Karpas-422 (cell line): ENCODE measurements at regions not wholly inside any gene's neighbourhood (a gene's known extent, or its start where the extent isn't known, plus 50 kb on each side); places are given as distances from the start of the nearest gene placed in this dataset.
"Not testable (repeated sequence)": the region's sequence is repeated elsewhere in the genome, so short reads cannot be mapped to it uniquely, and the experiment has no call there.

Source experiments
- DNase-seq: peaks from one replicate; pipeline ENCODE4 v3.0.0-alpha.2; 2015
- H2AFZ ChIP-seq: fragments of 200-600 bp; sonication (generic); 2 replicates; pipeline ENCODE4 v1.6.1; 2014; ENCODE audit warnings: antibody characterized with exemption, low read length, mixed read lengths
- H3K27ac ChIP-seq: fragments of 200-600 bp; sonication (generic); 2 replicates; pipeline ENCODE4 v1.5.1; 2014; ENCODE audit warnings: mild to moderate bottlenecking, low read length, moderate library complexity
- H3K27me3 ChIP-seq: fragments of 200-600 bp; sonication (generic); 2 replicates; pipeline ENCODE4 v1.6.1; 2014; ENCODE audit warnings: low read length, mixed read lengths
- H3K36me3 ChIP-seq: fragments of 200-600 bp; sonication (generic); 2 replicates; pipeline ENCODE4 v1.6.1; 2014; ENCODE audit warnings: low read length, mixed read lengths; ENCODE audit not compliant: insufficient read depth
- H3K4me1 ChIP-seq: fragments of 200-600 bp; sonication (generic); 2 replicates; pipeline ENCODE4 v1.6.1; 2014; ENCODE audit warnings: mild to moderate bottlenecking, low read length, mixed read lengths
- H3K4me2 ChIP-seq: fragments of 200-600 bp; sonication (generic); 2 replicates; pipeline ENCODE4 v1.6.1; 2014; ENCODE audit warnings: low read length, low read depth, mild to moderate bottlenecking; ENCODE audit not compliant: poor library complexity, severe bottlenecking
- H3K4me3 ChIP-seq: fragments of 200-600 bp; sonication (generic); 2 replicates; pipeline ENCODE4 v1.5.1; 2014; ENCODE audit warnings: mild to moderate bottlenecking, antibody characterized with exemption, low read length, mixed read lengths
- H3K79me2 ChIP-seq: fragments of 200-600 bp; sonication (generic); 2 replicates; pipeline ENCODE4 v1.6.1; 2014; ENCODE audit warnings: mild to moderate bottlenecking, low read length, mixed read lengths
- H3K9ac ChIP-seq: fragments of 200-600 bp; sonication (generic); 2 replicates; pipeline ENCODE4 v1.6.0; 2014; ENCODE audit warnings: low read length
- H3K9me2 ChIP-seq: fragments of 200-600 bp; sonication (generic), shearing (Covaris generic); replicated peaks from 2 replicates; pipeline ENCODE4 v1.6.0; 2014; ENCODE audit warnings: mild to moderate bottlenecking, low read length, moderate library complexity; ENCODE audit not compliant: insufficient read depth
- H3K9me3 ChIP-seq: fragments of 300-700, 200-600 bp; sonication (generic); 2 replicates; pipeline ENCODE4 v1.6.1; 2014; ENCODE audit warnings: low read length, mixed read lengths
- H4K20me1 ChIP-seq: fragments of 200-600 bp; sonication (generic); 2 replicates; pipeline ENCODE4 v1.6.1; 2014; ENCODE audit warnings: mild to moderate bottlenecking, antibody characterized with exemption, low read length, low read depth; ENCODE audit not compliant: insufficient read depth

DNA sequence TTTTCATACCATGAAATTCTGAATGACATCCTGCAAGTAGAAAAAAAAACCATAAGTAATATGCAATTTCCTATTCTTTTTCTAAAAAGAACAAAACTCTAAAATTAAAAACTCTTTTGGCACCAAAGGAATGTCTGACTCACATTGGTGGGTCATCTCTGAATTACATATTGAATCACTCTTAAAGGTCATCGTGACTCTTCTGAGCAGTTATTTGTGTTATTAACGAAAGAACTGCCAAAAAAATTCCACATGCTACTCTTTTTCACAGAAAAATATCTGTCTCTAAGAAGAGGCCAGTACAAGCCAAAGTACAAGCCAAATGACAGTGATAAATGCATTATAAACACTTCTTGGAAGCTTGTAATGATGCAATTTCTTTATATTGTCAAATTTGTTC lies 282.2 kb downstream of the GUCY2F start:
- H3K9ac ChIP-seq, result no peak overlapping the region
- no peak overlapping the region for H3K4me2 ChIP-seq
- H4K20me1 ChIP-seq, result no peaks in the 10 kb centered on the region
- H3K9me3 ChIP-seq, result no peaks in the 10 kb centered on the region
- H3K36me3 ChIP-seq, result no peaks in the 10 kb centered on the region
- no peak for DNase-seq
- no peaks in the 10 kb centered on the region for H3K79me2 ChIP-seq
- no peaks in the 10 kb centered on the region for H3K9me2 ChIP-seq
- H3K27me3 ChIP-seq, result no peaks in the 10 kb centered on the region
- no peak overlapping the region for H2AFZ ChIP-seq
- H3K4me1 ChIP-seq, result no peaks in the 10 kb centered on the region
- H3K4me3 ChIP-seq, result no peak overlapping the region
- no peak overlapping the region for H3K27ac ChIP-seq

DNA sequence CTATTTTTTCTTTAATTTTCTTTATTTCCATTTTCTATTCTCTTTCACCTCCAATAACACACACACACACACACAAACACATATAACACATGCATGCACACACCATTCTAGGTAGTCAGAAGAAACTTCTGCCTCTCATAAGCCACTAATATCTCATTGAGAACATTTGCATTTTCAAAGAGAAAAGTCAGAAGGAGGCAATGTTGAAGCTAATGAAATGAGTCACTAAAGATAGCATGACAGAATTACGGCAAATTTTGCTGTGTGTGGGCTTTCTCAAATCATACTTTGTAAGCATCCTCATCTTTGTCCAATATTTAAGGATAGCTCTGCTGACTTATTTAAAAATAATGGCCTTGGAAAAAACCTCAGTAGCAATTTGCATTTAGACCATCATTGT lies 291.3 kb downstream of the GUCY2F start:
- H3K9me2 ChIP-seq, result no peaks in the 10 kb centered on the region
- H3K9ac ChIP-seq, result no peak overlapping the region
- H3K27me3 ChIP-seq, result no peaks in the 10 kb centered on the region
- H3K4me2 ChIP-seq, result no peak overlapping the region
- H3K4me1 ChIP-seq, result no peaks in the 10 kb centered on the region
- no peak overlapping the region for H3K4me3 ChIP-seq
- no peaks in the 10 kb centered on the region for H4K20me1 ChIP-seq
- no peak for DNase-seq
- H3K79me2 ChIP-seq, result no peaks in the 10 kb centered on the region
- no peak overlapping the region for H2AFZ ChIP-seq
- no peaks in the 10 kb centered on the region for H3K9me3 ChIP-seq
- H3K36me3 ChIP-seq, result no peaks in the 10 kb centered on the region
- H3K27ac ChIP-seq, result no peak overlapping the region

DNA sequence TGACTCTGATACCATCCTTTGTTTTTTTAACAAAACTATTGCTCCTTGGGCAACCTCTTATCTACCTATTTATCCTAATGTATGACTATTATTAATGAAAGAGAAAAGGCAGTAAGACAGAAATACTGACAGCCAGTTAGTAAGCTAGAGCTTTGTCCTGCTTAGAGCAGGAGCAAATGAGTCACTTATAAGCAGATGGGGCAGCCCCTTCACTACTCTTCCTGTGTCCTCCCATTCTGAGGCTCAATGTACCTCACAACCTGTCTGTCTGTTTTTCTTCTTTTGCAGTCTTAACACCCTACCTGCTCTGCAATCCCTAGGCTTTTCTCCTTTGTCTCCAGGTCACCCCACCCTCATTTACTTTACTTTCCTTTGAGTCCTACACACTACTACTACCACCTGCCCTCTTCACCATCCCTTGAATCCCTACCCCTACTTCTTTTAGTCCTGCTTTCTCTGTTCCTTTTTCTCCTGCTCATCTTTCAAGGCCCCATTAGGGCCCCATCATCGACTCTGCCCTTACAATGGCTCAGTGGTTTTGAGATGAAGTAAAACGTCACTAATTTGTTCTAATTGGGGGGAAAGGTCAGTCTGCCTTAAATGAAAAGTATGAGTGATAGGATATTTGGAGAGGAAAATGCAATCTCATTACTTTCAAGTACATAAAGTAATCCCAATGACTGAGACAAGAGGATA lies 294.3 kb downstream of the GUCY2F start:
- Histone ChIP-seq H3K27ac (no peak overlapping the region), H3K4me1 (no peaks in the 10 kb centered on the region), H3K4me2 (no peak overlapping the region), H3K9me2 (no peaks in the 10 kb centered on the region), H4K20me1 (no peaks in the 10 kb centered on the region), H3K79me2 (no peaks in the 10 kb centered on the region), H3K27me3 (no peaks in the 10 kb centered on the region), H2AFZ (no peak overlapping the region), H3K9me3 (no peaks in the 10 kb centered on the region), H3K9ac (no peak overlapping the region), H3K36me3 (no peaks in the 10 kb centered on the region), H3K4me3 (no peak overlapping the region)
- DNase-seq, result no peak

DNA sequence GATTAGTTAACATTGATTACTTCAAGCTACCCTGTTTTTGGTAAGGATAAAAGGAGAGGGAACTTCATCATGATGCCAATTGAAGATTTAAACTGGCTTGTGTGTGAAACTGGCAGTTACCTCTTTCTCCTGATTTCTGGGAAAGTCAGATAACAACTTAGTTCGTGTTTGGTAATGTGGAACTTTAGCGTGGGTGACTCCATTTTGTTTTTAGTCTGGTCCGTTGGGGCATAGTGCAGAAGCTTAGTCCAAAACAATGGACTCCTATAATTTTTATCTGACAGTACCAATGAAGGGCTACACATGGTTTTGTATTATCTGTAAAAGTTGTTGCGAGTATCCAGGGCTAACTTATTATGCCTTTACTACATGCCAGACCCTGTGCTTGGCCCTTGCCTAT lies 294.9 kb downstream of the GUCY2F start:
- no peaks in the 10 kb centered on the region for H3K9me2 ChIP-seq
- H3K4me2 ChIP-seq, result no peak overlapping the region
- no peak overlapping the region for H3K4me3 ChIP-seq
- H4K20me1 ChIP-seq, result no peaks in the 10 kb centered on the region
- H3K4me1 ChIP-seq, result no peaks in the 10 kb centered on the region
- H3K9ac ChIP-seq, result no peak overlapping the region
- no peak for DNase-seq
- H3K9me3 ChIP-seq, result no peaks in the 10 kb centered on the region
- no peaks in the 10 kb centered on the region for H3K79me2 ChIP-seq
- H3K27me3 ChIP-seq, result no peaks in the 10 kb centered on the region
- H3K36me3 ChIP-seq, result no peaks in the 10 kb centered on the region
- no peak overlapping the region for H2AFZ ChIP-seq
- H3K27ac ChIP-seq, result no peak overlapping the region

DNA sequence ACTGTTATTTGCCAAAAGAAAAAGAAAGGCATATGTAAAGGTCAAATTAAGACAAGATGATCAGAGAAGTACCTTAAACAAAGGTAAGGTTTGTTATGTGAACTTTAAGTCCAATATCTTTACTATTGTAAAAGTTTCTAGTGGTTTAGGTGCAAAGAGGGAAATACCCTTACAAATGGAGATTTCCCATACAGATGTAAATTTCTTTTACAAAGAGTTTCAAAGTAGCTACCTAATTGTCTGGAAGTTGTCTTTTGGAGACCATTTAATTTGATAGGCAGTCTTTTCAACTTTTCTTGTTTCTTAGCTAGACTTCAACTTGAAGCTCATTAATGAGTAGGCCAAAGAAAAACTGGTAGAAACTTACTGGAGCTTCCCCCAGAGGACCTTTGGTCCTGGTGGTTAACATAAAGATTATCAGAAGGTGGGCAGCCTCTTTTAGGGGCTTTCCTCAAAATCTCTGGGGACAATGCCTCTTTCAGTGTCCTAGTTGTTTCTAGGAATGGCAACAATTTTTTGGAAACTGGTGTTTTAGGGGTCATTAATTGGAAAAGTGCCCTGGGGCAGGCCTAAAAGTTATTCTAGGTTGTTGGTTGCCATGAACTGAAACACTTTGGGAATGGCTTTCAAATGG lies 297.3 kb downstream of the GUCY2F start:
- Histone ChIP-seq H3K9ac (no peak overlapping the region), H4K20me1 (no peaks in the 10 kb centered on the region), H3K27ac (no peak overlapping the region), H3K4me2 (no peak overlapping the region), H3K36me3 (no peaks in the 10 kb centered on the region), H2AFZ (no peak overlapping the region), H3K4me3 (no peak overlapping the region), H3K27me3 (no peaks in the 10 kb centered on the region), H3K9me3 (no peaks in the 10 kb centered on the region), H3K79me2 (no peaks in the 10 kb centered on the region), H3K9me2 (no peaks in the 10 kb centered on the region), H3K4me1 (no peaks in the 10 kb centered on the region)
- DNase-seq, result no peak

DNA sequence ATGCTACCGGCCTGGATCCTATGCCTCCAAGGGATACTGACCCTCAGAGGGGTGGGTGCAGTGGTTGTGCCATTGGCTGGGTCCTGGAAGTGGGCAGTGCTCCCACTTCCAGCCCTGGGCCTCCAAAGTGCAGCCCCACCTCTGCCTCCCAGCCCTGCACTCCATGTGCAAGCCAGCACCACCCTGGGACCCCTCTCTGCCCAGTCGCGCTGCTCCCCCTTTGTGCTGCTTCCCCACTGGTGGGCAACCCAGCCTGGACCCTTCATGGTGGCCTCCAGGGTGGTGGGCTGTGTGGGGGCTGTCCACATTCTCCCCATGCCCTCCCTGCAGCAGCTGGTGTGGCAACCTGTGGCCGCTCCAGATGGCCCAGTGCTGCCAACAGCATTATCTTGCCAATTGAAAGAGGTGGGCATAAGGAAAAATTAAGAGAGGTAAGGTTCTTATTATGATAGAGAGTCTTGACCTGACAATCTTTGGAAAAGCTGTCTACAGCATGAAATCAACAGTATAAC lies 309.7 kb downstream of the GUCY2F start:
- H3K4me2 ChIP-seq, result no peak overlapping the region
- H3K9me2 ChIP-seq, result no peaks in the 10 kb centered on the region
- no peaks in the 10 kb centered on the region for H3K36me3 ChIP-seq
- H3K9ac ChIP-seq, result no peak overlapping the region
- H3K4me1 ChIP-seq, result no peaks in the 10 kb centered on the region
- H3K27me3 ChIP-seq, result no peaks in the 10 kb centered on the region
- no peak overlapping the region for H3K27ac ChIP-seq
- no peaks in the 10 kb centered on the region for H4K20me1 ChIP-seq
- no peak overlapping the region for H3K4me3 ChIP-seq
- no peaks in the 10 kb centered on the region for H3K79me2 ChIP-seq
- DNase-seq, result no peak
- H3K9me3 ChIP-seq, result peaks cover 13% of the 10 kb centered on the region
- no peak overlapping the region for H2AFZ ChIP-seq

DNA sequence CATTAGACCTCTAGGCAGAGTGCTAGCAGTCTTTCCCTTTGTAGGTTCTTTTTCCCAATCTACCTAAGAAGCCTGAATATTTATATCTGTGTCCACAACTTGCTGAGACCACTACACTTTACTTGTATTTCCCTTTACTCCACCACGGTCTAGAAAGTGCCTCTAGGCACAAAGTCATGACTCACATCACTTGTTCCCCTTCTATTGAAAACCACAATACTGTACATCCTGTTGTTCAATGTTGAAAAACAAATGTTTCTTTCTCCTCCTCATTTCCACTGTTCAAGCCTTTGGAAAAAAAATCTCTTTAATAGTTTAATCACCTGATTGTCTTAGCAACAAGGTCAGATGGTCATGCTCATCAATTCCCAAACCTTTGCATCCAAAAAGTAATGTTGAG lies 326.7 kb downstream of the GUCY2F start:
- Histone ChIP-seq H4K20me1 (no peaks in the 10 kb centered on the region), H3K4me2 (no peak overlapping the region), H3K79me2 (no peaks in the 10 kb centered on the region), H3K4me1 (no peaks in the 10 kb centered on the region), H3K27ac (no peak overlapping the region), H3K27me3 (no peaks in the 10 kb centered on the region), H3K9ac (no peak overlapping the region), H3K9me2 (no peaks in the 10 kb centered on the region), H3K36me3 (no peaks in the 10 kb centered on the region), H3K9me3 (peaks cover 11% of the 10 kb centered on the region), H3K4me3 (no peak overlapping the region), H2AFZ (no peak overlapping the region)
- DNase-seq, result no peak

DNA sequence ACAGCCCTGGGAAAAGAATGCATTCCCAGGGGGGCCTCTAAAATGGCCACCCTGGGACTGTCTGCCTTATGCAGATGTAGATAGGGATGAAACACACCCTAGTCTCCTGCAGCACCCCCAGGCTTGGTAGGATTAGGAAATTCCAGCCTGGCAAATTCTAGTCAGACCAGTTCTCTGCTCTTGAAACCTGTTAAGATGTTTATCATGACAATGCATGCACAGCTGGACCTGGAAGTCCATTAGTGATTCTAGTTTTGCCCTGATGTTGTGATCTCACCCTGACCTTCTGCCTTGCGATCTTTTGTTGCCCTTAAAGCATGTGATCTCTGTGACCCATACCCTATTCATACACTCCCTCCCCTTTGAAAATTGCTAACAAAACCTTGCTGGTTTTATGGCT lies 337.7 kb downstream of the GUCY2F start:
- not testable (repeated sequence) for H3K4me2 ChIP-seq, H3K27me3 ChIP-seq, H3K27ac ChIP-seq, H3K79me2 ChIP-seq, H3K4me3 ChIP-seq, DNase-seq, H3K9me2 ChIP-seq, H2AFZ ChIP-seq, H4K20me1 ChIP-seq, H3K4me1 ChIP-seq, H3K9me3 ChIP-seq, H3K9ac ChIP-seq, H3K36me3 ChIP-seq
